ENCODE measurements at regions not wholly inside any gene's neighbourhood (a gene's known extent, or its start where the extent isn't known, plus 50 kb on each side); places are given as distances from the start of the nearest gene placed in this dataset.
"Not testable (repeated sequence)": the region's sequence is repeated elsewhere in the genome, so short reads cannot be mapped to it uniquely, and the experiment has no call there.

DNA sequence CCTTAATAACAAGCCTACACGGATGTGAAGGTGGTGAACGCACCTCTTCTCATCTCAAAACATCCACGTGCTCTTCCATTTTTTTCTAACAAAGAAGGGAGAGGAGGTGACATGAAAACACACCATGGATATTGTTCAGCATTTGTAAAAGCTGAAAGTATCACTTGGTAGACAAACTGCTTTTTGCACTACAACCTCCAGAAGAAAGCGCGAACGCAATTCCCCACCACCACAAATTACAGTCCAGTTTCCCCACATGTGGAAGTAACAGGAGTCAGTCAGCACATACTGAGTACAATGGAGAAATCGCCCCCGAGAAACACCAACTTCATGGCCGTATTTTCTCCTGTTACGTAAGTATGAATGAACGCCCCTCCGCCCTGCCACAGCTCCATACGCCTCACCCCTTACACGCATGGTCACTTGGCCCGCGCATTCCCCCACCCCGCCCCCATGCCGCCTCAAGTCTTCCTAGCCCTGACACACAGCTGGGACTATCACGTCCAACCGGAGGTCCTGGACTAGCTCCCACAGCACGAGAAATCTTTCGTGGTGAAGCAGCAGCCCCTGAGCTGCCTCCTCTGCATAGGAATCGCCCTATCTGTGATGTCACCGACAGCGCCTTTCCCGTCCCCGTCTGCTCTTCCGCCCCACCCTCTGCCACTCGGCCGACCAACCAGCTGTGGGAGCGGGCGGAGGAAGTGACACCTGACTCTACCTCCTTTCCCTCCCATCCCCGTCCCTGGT lies 62.4 kb upstream of the NBPF15 start:
- SMC1A ChIA-PET (ENCODE audit: uncharacterized antibody, unreplicated experiment); H3K4me2 ChIP-seq (ENCODE audit: control insufficient read depth, insufficient read depth); H3K4me1 ChIP-seq (ENCODE audit: control insufficient read depth, insufficient read depth, low read length); CTCF ChIA-PET; POLR2A ChIA-PET; H3K79me2 ChIP-seq (ENCODE audit: control insufficient read depth, insufficient read depth, low read length); intact Hi-C loops (cut with micrococcal nuclease; ENCODE audit: unreplicated experiment); H3K36me3 ChIP-seq (ENCODE audit: control insufficient read depth in 2 of 2, insufficient read depth in 2 of 2, low read length in 1 of 2); in situ Hi-C loops (cut with MboI); RAD21 ChIA-PET (ENCODE audit: unreplicated experiment); H4K20me1 ChIP-seq (ENCODE audit: control insufficient read depth, insufficient read depth); FAIRE-seq; H3K27me3 ChIP-seq (replicated peaks in 1 of 2; ENCODE audit: control insufficient read depth in 2 of 2, insufficient read depth in 2 of 2, low read length in 1 of 2); H3K9me3 ChIP-seq (replicated peaks; ENCODE audit: control insufficient read depth, insufficient read depth, low read length): not testable (repeated sequence)
- H3K27ac ChIP-seq (ENCODE audit: control insufficient read depth, insufficient read depth), result peak overlapping the region; percentile 63; the same call in 1 of the 2 replicates
- peak overlapping the region; percentile 76 for H3K9ac ChIP-seq (ENCODE audit: control insufficient read depth, insufficient read depth, low read length)
- H3K4me3 ChIP-seq, result peak overlapping the region; percentile 47; the same call in 1 of the 2 replicates
- ATAC-seq (peak; percentile 96), DNase-seq (ENCODE audit: low read depth, low spot score) (peak; percentile 64)
- peak overlapping the region; percentile 87 for H2AFZ ChIP-seq (ENCODE audit: control insufficient read depth, low read depth, low read length)
- TSS peak; percentile 100 for BruUV-seq (replicated peaks)
- WGBS (ENCODE audit: insufficient coverage, insufficient replicate concordance, low lambda C conversion rate, missing lambda C conversion rate), result 2% methylated on average over 26 of the region's 33 CpGs
- TF ChIP-seq EGR1 (IDR thresholded peaks at IDR 0.05; ENCODE audit: borderline replicate concordance in 1 of 2, low read depth in 2 of 2, low read length in 2 of 2), result peak; percentile 31 to 47; a peak in 2 of 3 replicates
- peak in 1 of 2 experiments; percentile 32; a peak in 1 of 4 replicates for TF ChIP-seq ETV6 (conservative IDR thresholded peaks at IDR 0.05 in 1 of 2, IDR thresholded peaks at IDR 0.05 in 1 of 2; ENCODE audit: borderline replicate concordance in 1 of 2, low read depth in 1 of 2)
- peak; percentile 18; the same call in 1 of the 2 replicates for TF ChIP-seq JUNB (IDR thresholded peaks at IDR 0.05)
- TF ChIP-seq CBFB (IDR thresholded peaks at IDR 0.05; ENCODE audit: low read depth), result peak; percentile 99
- TF ChIP-seq, protein P1, sequence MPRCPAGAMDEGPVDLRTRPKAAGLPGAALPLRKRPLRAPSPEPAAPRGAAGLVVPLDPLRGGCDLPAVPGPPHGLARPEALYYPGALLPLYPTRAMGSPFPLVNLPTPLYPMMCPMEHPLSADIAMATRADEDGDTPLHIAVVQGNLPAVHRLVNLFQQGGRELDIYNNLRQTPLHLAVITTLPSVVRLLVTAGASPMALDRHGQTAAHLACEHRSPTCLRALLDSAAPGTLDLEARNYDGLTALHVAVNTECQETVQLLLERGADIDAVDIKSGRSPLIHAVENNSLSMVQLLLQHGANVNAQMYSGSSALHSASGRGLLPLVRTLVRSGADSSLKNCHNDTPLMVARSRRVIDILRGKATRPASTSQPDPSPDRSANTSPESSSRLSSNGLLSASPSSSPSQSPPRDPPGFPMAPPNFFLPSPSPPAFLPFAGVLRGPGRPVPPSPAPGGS (IDR thresholded peaks at IDR 0.05; ENCODE audit: borderline replicate concordance, insufficient read depth, low read depth, low read length, poor library complexity, severe bottlenecking), result peak; percentile 65
- TF ChIP-seq SP1 (IDR thresholded peaks at IDR 0.05; ENCODE audit: low read depth, low read length), result peak; percentile 28
- TF ChIP-seq MTA3 (IDR thresholded peaks at IDR 0.05; ENCODE audit: borderline replicate concordance, low read length), result peak; percentile 97
- 0 out of 2 replicates have a peak, but pooled peaks have one; percentile 23 for TF ChIP-seq MEF2A (IDR thresholded peaks at IDR 0.05; ENCODE audit: insufficient read depth, low read depth, low read length)
- peak; percentile 83 for TF ChIP-seq ATF7 (IDR thresholded peaks at IDR 0.05; ENCODE audit: low read depth)
- TF ChIP-seq RUNX3 (IDR thresholded peaks at IDR 0.05; ENCODE audit: low read length), result peak; percentile 58
- TF ChIP-seq IKZF2 (IDR thresholded peaks at IDR 0.05), result peak; percentile 42 to 59; a peak in 3 of 4 replicates
- TF ChIP-seq, protein P2, sequence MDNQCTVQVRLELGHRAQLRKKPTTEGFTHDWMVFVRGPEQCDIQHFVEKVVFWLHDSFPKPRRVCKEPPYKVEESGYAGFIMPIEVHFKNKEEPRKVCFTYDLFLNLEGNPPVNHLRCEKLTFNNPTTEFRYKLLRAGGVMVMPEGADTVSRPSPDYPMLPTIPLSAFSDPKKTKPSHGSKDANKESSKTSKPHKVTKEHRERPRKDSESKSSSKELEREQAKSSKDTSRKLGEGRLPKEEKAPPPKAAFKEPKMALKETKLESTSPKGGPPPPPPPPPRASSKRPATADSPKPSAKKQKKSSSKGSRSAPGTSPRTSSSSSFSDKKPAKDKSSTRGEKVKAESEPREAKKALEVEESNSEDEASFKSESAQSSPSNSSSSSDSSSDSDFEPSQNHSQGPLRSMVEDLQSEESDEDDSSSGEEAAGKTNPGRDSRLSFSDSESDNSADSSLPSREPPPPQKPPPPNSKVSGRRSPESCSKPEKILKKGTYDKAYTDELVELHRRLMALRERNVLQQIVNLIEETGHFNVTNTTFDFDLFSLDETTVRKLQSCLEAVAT (IDR thresholded peaks at IDR 0.05), result peak; percentile 70
- peak; percentile 48 for TF ChIP-seq KLF5 (IDR thresholded peaks at IDR 0.05; ENCODE audit: partially characterized antibody)
- peak; percentile 36 for TF ChIP-seq RELA (IDR thresholded peaks at IDR 0.05; ENCODE audit: borderline replicate concordance, partially characterized antibody)
- peak; percentile 37; the same call in 1 of the 2 replicates for TF ChIP-seq NFIC (IDR thresholded peaks at IDR 0.05; ENCODE audit: low read depth, low read length)
- peak; percentile 42; the same call in 1 of the 2 replicates for TF ChIP-seq TAF1 (IDR thresholded peaks at IDR 0.05; ENCODE audit: borderline replicate concordance, low read depth, low read length)
- TF ChIP-seq YY1 (IDR thresholded peaks at IDR 0.05; ENCODE audit: low read depth, low read length), result peak; percentile 69; the same call in 1 of the 2 replicates
- TF ChIP-seq POLR2AphosphoS5 (IDR thresholded peaks at IDR 0.05; ENCODE audit: low read length), result peak; percentile 98
- TF ChIP-seq, protein P3, sequence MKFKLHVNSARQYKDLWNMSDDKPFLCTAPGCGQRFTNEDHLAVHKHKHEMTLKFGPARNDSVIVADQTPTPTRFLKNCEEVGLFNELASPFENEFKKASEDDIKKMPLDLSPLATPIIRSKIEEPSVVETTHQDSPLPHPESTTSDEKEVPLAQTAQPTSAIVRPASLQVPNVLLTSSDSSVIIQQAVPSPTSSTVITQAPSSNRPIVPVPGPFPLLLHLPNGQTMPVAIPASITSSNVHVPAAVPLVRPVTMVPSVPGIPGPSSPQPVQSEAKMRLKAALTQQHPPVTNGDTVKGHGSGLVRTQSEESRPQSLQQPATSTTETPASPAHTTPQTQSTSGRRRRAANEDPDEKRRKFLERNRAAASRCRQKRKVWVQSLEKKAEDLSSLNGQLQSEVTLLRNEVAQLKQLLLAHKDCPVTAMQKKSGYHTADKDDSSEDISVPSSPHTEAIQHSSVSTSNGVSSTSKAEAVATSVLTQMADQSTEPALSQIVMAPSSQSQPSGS (IDR thresholded peaks at IDR 0.05; ENCODE audit: low read length), result peak; percentile 82
- TF ChIP-seq BCL11A (IDR thresholded peaks at IDR 0.05; ENCODE audit: low read depth, low read length), result peak; percentile 36; the same call in 1 of the 2 replicates
- 0 out of 4 replicates have a peak, but pooled peaks of 1 of the 2 experiments have one; percentile 34 for TF ChIP-seq BHLHE40 (IDR thresholded peaks at IDR 0.05; ENCODE audit: borderline replicate concordance in 1 of 2, low read depth in 2 of 2, low read length in 1 of 2)

Measured in GM12878 (cell line).